Midbrain (tissue), 1 donor: ENCODE measurements at regions not wholly inside any gene's neighbourhood (a gene's known extent, or its start where the extent isn't known, plus 50 kb on each side); places are given as distances from the start of the nearest gene placed in this dataset.
"Not testable (repeated sequence)": the region's sequence is repeated elsewhere in the genome, so short reads cannot be mapped to it uniquely, and the experiment has no call there.

Experiments used
- DNase-seq: peaks from one replicate; lab custom pipeline; 2025; lab: John Stamatoyannopoulos, UW

DNA sequence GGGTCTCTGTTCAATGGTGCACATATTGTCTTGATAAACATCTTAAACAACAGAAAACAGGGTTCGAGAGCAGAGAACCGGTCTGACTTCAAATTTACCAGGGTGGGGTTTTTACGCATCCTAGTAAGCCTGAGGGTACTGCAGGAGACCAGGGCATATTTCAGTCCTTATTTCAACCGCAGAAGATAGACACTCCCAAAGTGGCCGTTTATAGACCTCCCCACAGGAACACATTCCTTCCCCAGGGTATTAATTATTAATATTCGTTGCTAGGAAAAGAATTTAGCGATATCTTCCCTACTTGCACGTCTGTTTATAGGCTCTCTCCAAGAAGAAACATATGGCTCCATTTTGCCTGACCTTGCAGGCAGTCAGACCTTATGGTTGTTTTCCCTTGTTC lies 1063.2 kb downstream of the DNAJB9 start:
- not testable (repeated sequence) for DNase-seq

GRCh38 chr7:109635374-109635773 lies 1065.7 kb downstream of the DNAJB9 start:
- DNase-seq, result no peak

- DNase-seq, result no peak
Measured at GRCh38 chr7:109637428-109637990, 1067.8 kb downstream of the DNAJB9 start.

DNA sequence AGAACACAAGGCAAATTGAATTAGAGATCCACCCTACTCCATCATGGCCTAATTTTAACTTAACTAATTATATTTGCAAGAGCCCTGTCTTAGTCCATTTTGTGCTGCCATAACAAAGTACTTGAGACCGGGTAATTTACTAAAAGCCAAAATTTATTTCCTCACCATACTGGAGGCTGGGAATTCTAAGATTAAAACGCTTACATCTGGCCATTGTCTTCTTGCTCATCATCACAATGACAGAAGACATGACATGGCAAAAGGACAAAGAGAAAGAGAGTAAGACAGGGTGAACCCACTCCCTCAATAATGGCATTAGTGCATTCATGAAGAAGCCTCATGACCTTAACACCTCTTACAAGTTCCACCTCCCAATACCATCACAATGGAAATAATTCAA lies 1068.6 kb downstream of the DNAJB9 start:
- no peak for DNase-seq

GRCh38 chr7:109639561-109639960 lies 1069.9 kb downstream of the DNAJB9 start:
- DNase-seq, result no peak

- DNase-seq, result no peak
Measured at GRCh38 chr7:109641445-109641844, 1071.8 kb downstream of the DNAJB9 start.

DNA sequence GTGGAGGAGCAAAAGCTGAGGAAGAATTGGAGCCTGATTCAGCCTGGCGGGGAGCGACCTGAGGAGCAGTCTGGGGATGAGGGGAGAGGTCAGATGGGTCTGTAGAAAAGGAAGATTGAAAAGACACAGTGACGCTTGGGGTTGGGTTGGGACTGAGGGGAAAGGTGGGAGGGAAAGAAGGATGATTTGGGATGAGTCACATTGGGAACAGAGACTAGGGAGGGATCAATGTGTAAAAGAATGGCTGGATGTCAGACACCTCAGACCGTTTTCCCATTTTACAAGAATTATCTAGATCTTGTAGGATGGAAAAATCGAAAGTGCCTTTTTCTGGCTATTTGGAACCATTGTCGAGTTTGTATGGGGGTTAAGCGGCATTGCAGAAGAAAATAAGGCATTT lies 1076.5 kb downstream of the DNAJB9 start:
- DNase-seq, result no peak

- not testable (repeated sequence) for DNase-seq
Measured at GRCh38 chr7:109646594-109646993, 1076.9 kb downstream of the DNAJB9 start.

GRCh38 chr7:109647263-109647662 lies 1077.6 kb downstream of the DNAJB9 start:
- DNase-seq, result not testable (repeated sequence)

- no peak for DNase-seq
Measured at GRCh38 chr7:109659261-109659660, 1089.6 kb downstream of the DNAJB9 start.

DNA sequence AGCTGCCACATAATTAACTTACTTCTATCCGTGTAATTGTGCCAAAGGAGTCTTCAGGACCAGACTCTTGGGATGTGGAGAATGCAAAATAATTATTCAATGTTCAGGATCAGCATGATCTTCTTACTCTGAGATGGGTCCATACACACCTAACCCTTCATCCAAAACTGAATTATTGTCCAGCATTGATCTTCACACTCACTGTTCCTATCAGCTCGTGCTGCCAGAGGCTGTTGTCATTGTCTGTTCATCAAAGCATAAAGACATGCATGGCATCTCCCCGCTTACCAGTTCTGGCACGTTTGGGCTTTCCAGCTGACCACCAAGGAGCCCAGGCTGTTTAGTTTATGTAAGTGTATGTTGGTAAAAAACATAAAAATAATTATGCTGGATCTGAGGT lies 1090.7 kb downstream of the DNAJB9 start:
- no peak for DNase-seq

DNA sequence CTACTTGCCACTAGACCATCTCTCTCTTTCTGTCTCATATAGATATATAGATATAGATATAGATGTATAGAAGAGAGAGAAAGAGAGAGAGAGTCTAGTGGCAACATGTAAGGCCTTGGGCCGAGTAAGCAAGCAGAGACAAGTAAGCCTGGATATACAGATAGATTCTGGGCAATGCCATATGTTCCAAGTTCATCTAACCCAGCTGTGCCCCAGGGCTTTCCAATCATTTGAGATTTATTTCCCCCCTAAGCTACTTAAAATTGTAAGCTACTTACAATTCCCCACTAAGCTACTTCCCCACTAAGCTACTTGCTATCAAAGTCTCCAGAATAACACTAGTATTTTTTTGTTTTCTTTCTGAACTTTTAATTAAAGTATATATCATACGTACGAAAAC lies 1094.1 kb downstream of the DNAJB9 start:
- DNase-seq, result no peak

GRCh38 chr7:109687269-109687668 lies 1117.6 kb downstream of the DNAJB9 start:
- DNase-seq, result not testable (repeated sequence)

- not testable (repeated sequence) for DNase-seq
Measured at GRCh38 chr7:109692613-109693012, 1122.9 kb downstream of the DNAJB9 start.

GRCh38 chr7:109694149-109695071 lies 1124.7 kb downstream of the DNAJB9 start:
- no peak for DNase-seq

- DNase-seq, result no peak
Measured at GRCh38 chr7:109695419-109695818, 1125.7 kb downstream of the DNAJB9 start.

DNA sequence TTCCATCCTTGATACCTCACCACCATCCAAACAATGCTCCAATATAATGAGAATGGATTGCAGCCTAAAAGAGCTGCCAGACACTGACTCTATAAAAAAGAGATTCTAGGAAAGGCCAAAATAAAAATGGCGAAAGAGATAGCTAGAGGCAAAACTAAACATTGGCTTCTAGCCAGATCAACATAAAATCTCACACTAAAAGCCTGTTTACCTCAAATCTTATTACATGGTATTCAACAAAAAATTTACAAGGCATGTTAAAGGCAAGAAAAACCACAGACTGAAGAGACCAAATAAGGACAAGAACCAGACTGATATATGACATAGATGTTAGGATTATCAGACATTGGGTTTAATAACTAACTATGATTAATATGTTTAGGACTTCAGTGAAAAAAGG lies 1127.0 kb downstream of the DNAJB9 start:
- no peak for DNase-seq

DNA sequence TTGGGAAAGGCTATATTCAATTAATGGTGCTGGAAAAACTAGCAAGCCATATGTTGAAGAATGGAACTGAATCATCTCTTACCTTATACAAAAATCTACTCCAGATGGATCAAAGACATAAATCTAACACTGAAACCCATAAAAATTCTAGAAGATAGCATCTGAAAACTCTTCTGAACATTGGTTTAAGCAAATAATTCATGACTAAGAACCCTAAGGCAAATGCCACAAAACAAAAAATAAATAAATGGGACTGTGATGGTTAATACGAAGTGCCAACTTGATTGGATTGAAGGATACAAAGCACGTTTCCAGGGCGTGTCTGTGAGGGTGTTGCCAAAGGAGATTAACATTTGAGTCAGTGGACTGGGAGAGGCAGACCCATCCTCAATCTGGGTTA lies 1130.0 kb downstream of the DNAJB9 start:
- DNase-seq, result no peak

DNA sequence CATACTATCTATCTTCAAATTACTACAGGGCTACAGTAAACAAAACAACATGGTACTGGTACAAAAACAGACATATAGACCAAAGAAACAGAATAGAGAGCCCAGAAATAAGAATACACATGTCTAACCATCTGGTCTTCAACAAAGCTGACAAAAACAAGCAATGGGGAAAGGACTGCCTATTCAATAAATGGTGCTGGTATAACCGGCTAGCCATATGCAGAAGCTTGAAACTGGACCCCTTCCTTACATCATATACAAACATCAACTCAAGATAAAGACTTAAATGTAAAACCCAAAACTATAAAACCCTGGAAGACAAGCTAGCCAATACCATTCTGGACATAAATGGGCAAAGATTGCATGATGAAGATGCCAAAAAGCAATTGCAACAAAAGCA lies 1143.7 kb downstream of the DNAJB9 start:
- no peak for DNase-seq

GRCh38 chr7:109719359-109719758 lies 1149.7 kb downstream of the DNAJB9 start:
- not testable (repeated sequence) for DNase-seq

DNA sequence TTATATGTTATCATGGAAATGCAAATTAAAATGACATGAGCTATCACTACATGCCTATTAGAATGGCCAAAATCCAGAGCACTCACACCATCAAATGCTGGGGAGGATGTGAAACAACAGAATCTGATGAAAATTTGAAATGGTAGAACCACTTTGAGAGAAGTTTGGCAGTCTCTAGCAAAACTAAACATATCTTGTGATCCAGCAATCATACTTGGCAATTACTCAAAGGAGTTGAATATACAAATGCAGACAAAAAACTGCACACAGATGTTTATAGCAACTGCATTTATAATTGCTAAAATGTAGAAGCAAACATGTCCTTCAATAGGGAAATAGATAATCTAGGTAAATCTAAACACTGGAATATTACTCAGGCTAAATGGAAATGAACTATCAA lies 1164.9 kb downstream of the DNAJB9 start:
- no peak for DNase-seq

GRCh38 chr7:109735881-109736280 lies 1166.2 kb downstream of the DNAJB9 start:
- DNase-seq, result no peak

GRCh38 chr7:109745677-109746410 lies 1176.2 kb downstream of the DNAJB9 start:
- DNase-seq, result no peak
